SU-DHL-6 (cell line): ENCODE measurements at regions not wholly inside any gene's neighbourhood (a gene's known extent, or its start where the extent isn't known, plus 50 kb on each side); places are given as distances from the start of the nearest gene placed in this dataset.

Experiments
- EZH2phosphoT487 ChIP-seq: fragments of 200-600 bp; sonication (generic), shearing (Covaris generic); conservative IDR thresholded peaks from 2 replicates; pipeline ENCODE4 v1.6.1; 2018; ENCODE audit warnings: mild to moderate bottlenecking, antibody characterized with exemption, low read length, moderate library complexity, mixed read lengths
- TF ChIP-seq, protein P1 (sequence below): fragments of 200-600 bp; sonication (generic); IDR thresholded peaks from one replicate; pipeline ENCODE4 v1.5.1; 2017; ENCODE audit warnings: antibody characterized with exemption, mild to moderate bottlenecking, low read length, moderate library complexity; ENCODE audit not compliant: insufficient read depth, poor library complexity, severe bottlenecking

GRCh38 chr3:117700573-117701360 lies 991.2 kb downstream of the TUSC7 start:
- TF ChIP-seq, protein P1, sequence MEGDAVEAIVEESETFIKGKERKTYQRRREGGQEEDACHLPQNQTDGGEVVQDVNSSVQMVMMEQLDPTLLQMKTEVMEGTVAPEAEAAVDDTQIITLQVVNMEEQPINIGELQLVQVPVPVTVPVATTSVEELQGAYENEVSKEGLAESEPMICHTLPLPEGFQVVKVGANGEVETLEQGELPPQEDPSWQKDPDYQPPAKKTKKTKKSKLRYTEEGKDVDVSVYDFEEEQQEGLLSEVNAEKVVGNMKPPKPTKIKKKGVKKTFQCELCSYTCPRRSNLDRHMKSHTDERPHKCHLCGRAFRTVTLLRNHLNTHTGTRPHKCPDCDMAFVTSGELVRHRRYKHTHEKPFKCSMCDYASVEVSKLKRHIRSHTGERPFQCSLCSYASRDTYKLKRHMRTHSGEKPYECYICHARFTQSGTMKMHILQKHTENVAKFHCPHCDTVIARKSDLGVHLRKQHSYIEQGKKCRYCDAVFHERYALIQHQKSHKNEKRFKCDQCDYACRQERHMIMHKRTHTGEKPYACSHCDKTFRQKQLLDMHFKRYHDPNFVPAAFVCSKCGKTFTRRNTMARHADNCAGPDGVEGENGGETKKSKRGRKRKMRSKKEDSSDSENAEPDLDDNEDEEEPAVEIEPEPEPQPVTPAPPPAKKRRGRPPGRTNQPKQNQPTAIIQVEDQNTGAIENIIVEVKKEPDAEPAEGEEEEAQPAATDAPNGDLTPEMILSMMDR = no peak
- TF ChIP-seq EZH2phosphoT487 = no peak
